ENCODE measurements at regions not wholly inside any gene's neighbourhood (a gene's known extent, or its start where the extent isn't known, plus 50 kb on each side); places are given as distances from the start of the nearest gene placed in this dataset.

DNA sequence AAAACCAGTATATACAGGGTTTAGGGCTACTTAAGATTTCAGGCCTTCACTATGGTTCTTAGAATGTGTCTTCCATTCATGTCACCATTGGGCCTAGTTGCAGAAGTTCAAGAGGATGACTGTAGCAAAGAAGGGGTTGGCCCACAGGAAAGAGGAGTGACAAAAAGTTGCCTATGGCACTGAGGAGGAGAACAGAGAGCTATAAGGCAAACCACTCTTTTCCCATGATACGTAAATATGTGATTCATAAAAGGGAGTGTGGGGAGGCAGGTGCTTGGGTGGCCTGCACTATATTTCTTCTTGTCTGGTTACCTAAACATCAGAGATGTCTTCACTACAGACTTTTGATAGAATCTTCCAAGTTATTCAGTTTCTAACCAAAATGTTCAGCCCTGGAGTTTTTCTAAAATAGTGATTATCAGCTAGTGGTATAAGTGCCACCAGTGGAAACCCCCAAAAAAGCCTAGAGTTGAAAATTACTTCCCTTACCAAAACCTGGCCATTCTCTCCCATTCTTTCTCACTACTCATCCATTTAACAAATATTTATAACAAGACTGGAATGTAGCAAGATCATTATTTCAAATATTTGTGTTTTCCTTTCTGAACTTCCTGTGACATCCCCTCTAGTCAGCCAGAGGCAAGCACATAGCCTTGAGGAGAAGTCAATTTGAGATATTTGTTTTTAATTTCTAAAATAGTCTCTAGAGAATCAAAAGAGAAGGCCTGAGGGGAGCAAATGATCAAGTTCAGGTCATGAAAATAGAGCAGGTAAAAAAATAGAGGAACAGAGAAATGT lies 367.4 kb downstream of the EFNA5 start:
- no peak for FAIRE-seq
- H3K27ac ChIP-seq (ENCODE audit: low read depth in 2 of 2, low read length in 2 of 2) = no peak overlapping the region
- DNase-seq = no peak
- H3K9me3 ChIP-seq (ENCODE audit: control insufficient read depth in 2 of 3, insufficient read depth in 1 of 3, low read length in 3 of 3) = no peaks in the 10 kb centered on the region
- no peaks in the 10 kb centered on the region for H3K27me3 ChIP-seq (ENCODE audit: control insufficient read depth, insufficient read depth, low read length)
- no peaks in the 10 kb centered on the region for H3K36me3 ChIP-seq (ENCODE audit: control insufficient read depth in 2 of 3, insufficient read depth in 3 of 3, low read length in 3 of 3)
- H3K9ac ChIP-seq (ENCODE audit: low read length in 3 of 3) = no peak overlapping the region
- intact Hi-C loops (cut with DNase I) = no loop called here
- TF ChIP-seq, protein P1, sequence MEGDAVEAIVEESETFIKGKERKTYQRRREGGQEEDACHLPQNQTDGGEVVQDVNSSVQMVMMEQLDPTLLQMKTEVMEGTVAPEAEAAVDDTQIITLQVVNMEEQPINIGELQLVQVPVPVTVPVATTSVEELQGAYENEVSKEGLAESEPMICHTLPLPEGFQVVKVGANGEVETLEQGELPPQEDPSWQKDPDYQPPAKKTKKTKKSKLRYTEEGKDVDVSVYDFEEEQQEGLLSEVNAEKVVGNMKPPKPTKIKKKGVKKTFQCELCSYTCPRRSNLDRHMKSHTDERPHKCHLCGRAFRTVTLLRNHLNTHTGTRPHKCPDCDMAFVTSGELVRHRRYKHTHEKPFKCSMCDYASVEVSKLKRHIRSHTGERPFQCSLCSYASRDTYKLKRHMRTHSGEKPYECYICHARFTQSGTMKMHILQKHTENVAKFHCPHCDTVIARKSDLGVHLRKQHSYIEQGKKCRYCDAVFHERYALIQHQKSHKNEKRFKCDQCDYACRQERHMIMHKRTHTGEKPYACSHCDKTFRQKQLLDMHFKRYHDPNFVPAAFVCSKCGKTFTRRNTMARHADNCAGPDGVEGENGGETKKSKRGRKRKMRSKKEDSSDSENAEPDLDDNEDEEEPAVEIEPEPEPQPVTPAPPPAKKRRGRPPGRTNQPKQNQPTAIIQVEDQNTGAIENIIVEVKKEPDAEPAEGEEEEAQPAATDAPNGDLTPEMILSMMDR (IDR thresholded peaks at IDR 0.05; ENCODE audit: borderline replicate concordance, extremely low read depth, insufficient read depth) = no peak
- H3K4me1 ChIP-seq (ENCODE audit: control insufficient read depth in 2 of 3, insufficient read depth in 2 of 3, low read depth in 1 of 3, low read length in 3 of 3) = no peaks in the 10 kb centered on the region
- no peak overlapping the region for H3K4me3 ChIP-seq (ENCODE audit: low read length in 3 of 3)

DNA sequence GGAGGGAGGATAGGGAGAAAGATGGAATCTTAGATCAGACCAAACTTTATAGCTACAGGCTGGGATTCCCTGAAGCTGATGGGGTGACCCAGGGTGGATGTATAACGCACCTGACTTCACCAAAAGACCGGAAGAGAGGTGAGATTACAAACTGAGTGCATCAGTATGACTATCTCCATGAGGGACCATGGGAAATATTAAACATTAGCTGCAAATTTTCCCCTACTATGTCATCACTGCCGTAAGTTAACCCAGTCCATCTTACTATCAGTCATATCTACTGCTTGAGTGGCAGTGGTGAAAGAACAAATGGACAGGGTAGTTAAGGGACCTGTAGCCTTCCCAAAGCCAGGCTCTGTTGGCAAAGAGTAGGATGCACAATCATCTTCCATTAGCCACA lies 368.3 kb downstream of the EFNA5 start:
- Histone ChIP-seq H3K36me3 (ENCODE audit: control insufficient read depth in 2 of 3, insufficient read depth in 3 of 3, low read length in 3 of 3) (no peaks in the 10 kb centered on the region), H3K27me3 (ENCODE audit: control insufficient read depth, insufficient read depth, low read length) (no peaks in the 10 kb centered on the region), H3K9ac (ENCODE audit: low read length in 3 of 3) (no peak overlapping the region), H3K4me3 (ENCODE audit: low read length in 3 of 3) (no peak overlapping the region), H3K4me1 (ENCODE audit: control insufficient read depth in 2 of 3, insufficient read depth in 2 of 3, low read depth in 1 of 3, low read length in 3 of 3) (no peaks in the 10 kb centered on the region), H3K27ac (ENCODE audit: low read depth in 2 of 2, low read length in 2 of 2) (no peak overlapping the region), H3K9me3 (ENCODE audit: control insufficient read depth in 2 of 3, insufficient read depth in 1 of 3, low read length in 3 of 3) (no peaks in the 10 kb centered on the region)
- no peak for DNase-seq
- TF ChIP-seq, protein P1 (IDR thresholded peaks at IDR 0.05; ENCODE audit: borderline replicate concordance, extremely low read depth, insufficient read depth) = no peak
- FAIRE-seq = no peak
- intact Hi-C loops (cut with DNase I) = no loop called here

DNA sequence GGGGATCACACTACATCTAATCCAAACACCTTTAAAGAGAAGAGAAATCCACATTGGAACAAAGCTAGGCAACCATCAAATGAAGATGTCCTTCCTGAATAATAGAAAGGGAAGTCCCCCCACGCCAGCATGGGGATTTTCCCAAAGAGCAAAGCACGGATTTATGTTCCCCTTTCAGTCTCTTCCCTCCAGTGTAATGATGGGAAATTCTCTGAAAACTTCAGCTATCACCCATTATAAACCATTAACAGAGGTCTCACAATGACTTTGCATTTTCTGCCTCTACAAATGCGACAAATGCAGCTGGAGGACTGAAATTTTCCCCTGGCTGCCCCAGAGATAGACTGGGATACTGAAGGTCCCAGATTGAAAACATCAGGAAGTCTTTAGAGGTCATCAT lies 368.7 kb downstream of the EFNA5 start:
- Histone ChIP-seq H3K27me3 (ENCODE audit: control insufficient read depth, insufficient read depth, low read length) (no peaks in the 10 kb centered on the region), H3K36me3 (ENCODE audit: control insufficient read depth in 2 of 3, insufficient read depth in 3 of 3, low read length in 3 of 3) (no peaks in the 10 kb centered on the region), H3K9ac (ENCODE audit: low read length in 3 of 3) (no peak overlapping the region), H3K27ac (ENCODE audit: low read depth in 2 of 2, low read length in 2 of 2) (no peak overlapping the region), H3K4me3 (ENCODE audit: low read length in 3 of 3) (no peak overlapping the region), H3K9me3 (ENCODE audit: control insufficient read depth in 2 of 3, insufficient read depth in 1 of 3, low read length in 3 of 3) (no peaks in the 10 kb centered on the region), H3K4me1 (ENCODE audit: control insufficient read depth in 2 of 3, insufficient read depth in 2 of 3, low read depth in 1 of 3, low read length in 3 of 3) (no peaks in the 10 kb centered on the region)
- no peak for FAIRE-seq
- DNase-seq = no peak
- intact Hi-C loops (cut with DNase I) = no loop called here
- TF ChIP-seq, protein P1 (IDR thresholded peaks at IDR 0.05; ENCODE audit: borderline replicate concordance, extremely low read depth, insufficient read depth) = no peak
